ENCODE measurements at regions not wholly inside any gene's neighbourhood (a gene's known extent, or its start where the extent isn't known, plus 50 kb on each side); places are given as distances from the start of the nearest gene placed in this dataset.
"Not testable (repeated sequence)": the region's sequence is repeated elsewhere in the genome, so short reads cannot be mapped to it uniquely, and the experiment has no call there.

GRCh38 chr1:96525657-96526557 lies 195.7 kb upstream of the PTBP2 start:
- H3K36me3 ChIP-seq (ENCODE audit: control insufficient read depth in 2 of 2, extremely low read depth in 1 of 2, insufficient read depth in 2 of 2, low read length in 2 of 2): no peaks in the 10 kb centered on the region
- no peak for DNase-seq (ENCODE audit: low read depth, low spot score)
- no peak overlapping the region for H3K4me3 ChIP-seq (replicated peaks in 1 of 3; ENCODE audit: insufficient read depth in 1 of 3, low read depth in 1 of 3, low read length in 3 of 3)
- H3K27ac ChIP-seq (ENCODE audit: insufficient read depth, low read depth, low read length): no peak overlapping the region
- no TSS peak for BruUV-seq (replicated peaks)
- no peak for TF ChIP-seq FOS (IDR thresholded peaks at IDR 0.05; ENCODE audit: borderline replicate concordance, insufficient read depth, low read length)
- TF ChIP-seq CTCF (IDR thresholded peaks at IDR 0.05; ENCODE audit: extremely low read depth in 1 of 2, insufficient read depth in 1 of 2, low read depth in 1 of 2, low read length in 2 of 2): no peak
- no peak for TF ChIP-seq POLR2AphosphoS5 (IDR thresholded peaks at IDR 0.05; ENCODE audit: insufficient read depth, low read depth, low read length)
- no peak for TF ChIP-seq EZH2 (IDR thresholded peaks at IDR 0.05; ENCODE audit: borderline replicate concordance, low read depth, low read length, severe bottlenecking)
- no peak for TF ChIP-seq JUN (IDR thresholded peaks at IDR 0.05; ENCODE audit: borderline replicate concordance, insufficient read depth, insufficient read length, low read depth)
- TF ChIP-seq MYC (IDR thresholded peaks at IDR 0.05; ENCODE audit: low read depth, low read length): no peak
- no peak for TF ChIP-seq GATA2 (IDR thresholded peaks at IDR 0.05; ENCODE audit: insufficient read depth, insufficient read length, low read depth, low read length)
- TF ChIP-seq MAX (IDR thresholded peaks at IDR 0.05; ENCODE audit: insufficient read depth, insufficient read length): no peak
- no peaks in the 10 kb centered on the region for H3K9me1 ChIP-seq (replicated peaks; ENCODE audit: control insufficient read depth, extremely low read depth, insufficient read depth, low read length)
- no peaks in the 10 kb centered on the region for H3K9me3 ChIP-seq (replicated peaks; ENCODE audit: control insufficient read depth, insufficient read depth, low read length)
- no peaks in the 10 kb centered on the region for H4K20me1 ChIP-seq (replicated peaks; ENCODE audit: control insufficient read depth, extremely low read depth, insufficient read depth, low read length)
- no peaks in the 10 kb centered on the region for H3K4me1 ChIP-seq (ENCODE audit: control insufficient read depth, extremely low read depth, insufficient read depth, low read length)
- H2AFZ ChIP-seq (ENCODE audit: low read depth, low read length): no peak overlapping the region
- no peak overlapping the region for H3K4me2 ChIP-seq (ENCODE audit: insufficient read depth, low read length)
- CTCF ChIA-PET: no interaction called here
- no peak overlapping the region for H3K9ac ChIP-seq (replicated peaks; ENCODE audit: extremely low read depth, insufficient read depth, low read length)
- intact Hi-C loops (cut with micrococcal nuclease) (no loop called here), dilution Hi-C loops (cut with MboI; ENCODE audit: extremely low pct_ligation_motif_present, low sequenced_read_pairs) (no loop called here)
- no peaks in the 10 kb centered on the region for H3K79me2 ChIP-seq (ENCODE audit: control insufficient read depth, insufficient read depth, low read length)
- POLR2A ChIA-PET: no interaction called here
- no peaks in the 10 kb centered on the region for H3K27me3 ChIP-seq (ENCODE audit: control insufficient read depth in 2 of 2, insufficient read depth in 2 of 2, low read length in 2 of 2)
- no peak for FAIRE-seq

- H4K20me1 ChIP-seq (replicated peaks; ENCODE audit: control insufficient read depth, extremely low read depth, insufficient read depth, low read length); intact Hi-C loops (cut with micrococcal nuclease); CTCF ChIA-PET; dilution Hi-C loops (cut with MboI; ENCODE audit: extremely low pct_ligation_motif_present, low sequenced_read_pairs); H3K4me2 ChIP-seq (ENCODE audit: insufficient read depth, low read length); H3K9me1 ChIP-seq (replicated peaks; ENCODE audit: control insufficient read depth, extremely low read depth, insufficient read depth, low read length); BruUV-seq (replicated peaks); H3K79me2 ChIP-seq (ENCODE audit: control insufficient read depth, insufficient read depth, low read length); DNase-seq (ENCODE audit: low read depth, low spot score); H3K27ac ChIP-seq (ENCODE audit: insufficient read depth, low read depth, low read length); H3K4me3 ChIP-seq (replicated peaks in 1 of 3; ENCODE audit: insufficient read depth in 1 of 3, low read depth in 1 of 3, low read length in 3 of 3); POLR2A ChIA-PET; H2AFZ ChIP-seq (ENCODE audit: low read depth, low read length); FAIRE-seq; H3K9me3 ChIP-seq (replicated peaks; ENCODE audit: control insufficient read depth, insufficient read depth, low read length); H3K9ac ChIP-seq (replicated peaks; ENCODE audit: extremely low read depth, insufficient read depth, low read length); H3K27me3 ChIP-seq (ENCODE audit: control insufficient read depth in 2 of 2, insufficient read depth in 2 of 2, low read length in 2 of 2); H3K4me1 ChIP-seq (ENCODE audit: control insufficient read depth, extremely low read depth, insufficient read depth, low read length); H3K36me3 ChIP-seq (ENCODE audit: control insufficient read depth in 2 of 2, extremely low read depth in 1 of 2, insufficient read depth in 2 of 2, low read length in 2 of 2): not testable (repeated sequence)
Measured at GRCh38 chr1:96528672-96529071, 192.9 kb upstream of the PTBP2 start.

Data from endothelial cell of umbilical vein (primary cell).